ENCODE measurements at regions not wholly inside any gene's neighbourhood (a gene's known extent, or its start where the extent isn't known, plus 50 kb on each side); places are given as distances from the start of the nearest gene placed in this dataset.

DNA sequence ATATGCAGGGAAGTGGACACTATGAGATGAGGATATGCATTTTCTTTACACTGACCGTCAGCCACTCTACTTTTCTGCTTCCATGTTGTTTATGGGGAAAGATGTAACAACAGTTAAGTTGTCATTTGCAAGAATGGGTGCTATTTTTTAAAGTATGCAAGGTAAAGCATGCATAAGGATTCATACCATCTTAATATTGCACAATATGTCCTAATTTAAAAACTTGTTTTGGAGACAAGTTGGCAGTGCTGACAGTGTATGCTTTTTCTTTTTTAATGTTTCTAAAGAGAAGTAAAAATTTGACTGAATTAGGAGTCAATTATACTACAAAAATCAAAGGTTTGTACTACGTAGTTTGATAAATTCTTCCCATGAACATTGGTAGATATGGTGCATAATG, 435.4 kb downstream of the MMUT start:
- TF ChIP-seq ZFP30 (CRISPR knock-in tag; IDR thresholded peaks at IDR 0.05) (no peak), CSRNP3 (CRISPR knock-in tag; IDR thresholded peaks at IDR 0.05) (no peak), RARB (CRISPR knock-in tag; IDR thresholded peaks at IDR 0.05) (no peak), ISL1 (CRISPR knock-in tag; IDR thresholded peaks at IDR 0.05) (no peak), GLIS3 (CRISPR knock-in tag; IDR thresholded peaks at IDR 0.05) (no peak), ZFP3 (CRISPR knock-in tag; IDR thresholded peaks at IDR 0.05) (no peak), ESRRG (CRISPR knock-in tag; IDR thresholded peaks at IDR 0.05) (no peak), ARNTL (CRISPR knock-in tag; IDR thresholded peaks at IDR 0.05; ENCODE audit: borderline replicate concordance, low read depth) (no peak), OSR1 (CRISPR knock-in tag; IDR thresholded peaks at IDR 0.05) (no peak)
- TF ChIP-seq, protein P1, sequence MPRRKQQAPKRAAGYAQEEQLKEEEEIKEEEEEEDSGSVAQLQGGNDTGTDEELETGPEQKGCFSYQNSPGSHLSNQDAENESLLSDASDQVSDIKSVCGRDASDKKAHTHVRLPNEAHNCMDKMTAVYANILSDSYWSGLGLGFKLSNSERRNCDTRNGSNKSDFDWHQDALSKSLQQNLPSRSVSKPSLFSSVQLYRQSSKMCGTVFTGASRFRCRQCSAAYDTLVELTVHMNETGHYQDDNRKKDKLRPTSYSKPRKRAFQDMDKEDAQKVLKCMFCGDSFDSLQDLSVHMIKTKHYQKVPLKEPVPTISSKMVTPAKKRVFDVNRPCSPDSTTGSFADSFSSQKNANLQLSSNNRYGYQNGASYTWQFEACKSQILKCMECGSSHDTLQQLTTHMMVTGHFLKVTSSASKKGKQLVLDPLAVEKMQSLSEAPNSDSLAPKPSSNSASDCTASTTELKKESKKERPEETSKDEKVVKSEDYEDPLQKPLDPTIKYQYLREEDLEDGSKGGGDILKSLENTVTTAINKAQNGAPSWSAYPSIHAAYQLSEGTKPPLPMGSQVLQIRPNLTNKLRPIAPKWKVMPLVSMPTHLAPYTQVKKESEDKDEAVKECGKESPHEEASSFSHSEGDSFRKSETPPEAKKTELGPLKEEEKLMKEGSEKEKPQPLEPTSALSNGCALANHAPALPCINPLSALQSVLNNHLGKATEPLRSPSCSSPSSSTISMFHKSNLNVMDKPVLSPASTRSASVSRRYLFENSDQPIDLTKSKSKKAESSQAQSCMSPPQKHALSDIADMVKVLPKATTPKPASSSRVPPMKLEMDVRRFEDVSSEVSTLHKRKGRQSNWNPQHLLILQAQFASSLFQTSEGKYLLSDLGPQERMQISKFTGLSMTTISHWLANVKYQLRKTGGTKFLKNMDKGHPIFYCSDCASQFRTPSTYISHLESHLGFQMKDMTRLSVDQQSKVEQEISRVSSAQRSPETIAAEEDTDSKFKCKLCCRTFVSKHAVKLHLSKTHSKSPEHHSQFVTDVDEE (CRISPR knock-in tag; IDR thresholded peaks at IDR 0.05) = no peak
- TF ChIP-seq, protein P2, sequence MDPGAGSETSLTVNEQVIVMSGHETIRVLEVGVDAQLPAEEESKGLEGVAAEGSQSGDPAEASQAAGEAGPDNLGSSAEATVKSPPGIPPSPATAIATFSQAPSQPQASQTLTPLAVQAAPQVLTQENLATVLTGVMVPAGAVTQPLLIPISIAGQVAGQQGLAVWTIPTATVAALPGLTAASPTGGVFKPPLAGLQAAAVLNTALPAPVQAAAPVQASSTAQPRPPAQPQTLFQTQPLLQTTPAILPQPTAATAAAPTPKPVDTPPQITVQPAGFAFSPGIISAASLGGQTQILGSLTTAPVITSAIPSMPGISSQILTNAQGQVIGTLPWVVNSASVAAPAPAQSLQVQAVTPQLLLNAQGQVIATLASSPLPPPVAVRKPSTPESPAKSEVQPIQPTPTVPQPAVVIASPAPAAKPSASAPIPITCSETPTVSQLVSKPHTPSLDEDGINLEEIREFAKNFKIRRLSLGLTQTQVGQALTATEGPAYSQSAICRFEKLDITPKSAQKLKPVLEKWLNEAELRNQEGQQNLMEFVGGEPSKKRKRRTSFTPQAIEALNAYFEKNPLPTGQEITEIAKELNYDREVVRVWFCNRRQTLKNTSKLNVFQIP (CRISPR knock-in tag; IDR thresholded peaks at IDR 0.05; ENCODE audit: borderline replicate concordance, low read depth) = no peak
- TF ChIP-seq, protein P3, sequence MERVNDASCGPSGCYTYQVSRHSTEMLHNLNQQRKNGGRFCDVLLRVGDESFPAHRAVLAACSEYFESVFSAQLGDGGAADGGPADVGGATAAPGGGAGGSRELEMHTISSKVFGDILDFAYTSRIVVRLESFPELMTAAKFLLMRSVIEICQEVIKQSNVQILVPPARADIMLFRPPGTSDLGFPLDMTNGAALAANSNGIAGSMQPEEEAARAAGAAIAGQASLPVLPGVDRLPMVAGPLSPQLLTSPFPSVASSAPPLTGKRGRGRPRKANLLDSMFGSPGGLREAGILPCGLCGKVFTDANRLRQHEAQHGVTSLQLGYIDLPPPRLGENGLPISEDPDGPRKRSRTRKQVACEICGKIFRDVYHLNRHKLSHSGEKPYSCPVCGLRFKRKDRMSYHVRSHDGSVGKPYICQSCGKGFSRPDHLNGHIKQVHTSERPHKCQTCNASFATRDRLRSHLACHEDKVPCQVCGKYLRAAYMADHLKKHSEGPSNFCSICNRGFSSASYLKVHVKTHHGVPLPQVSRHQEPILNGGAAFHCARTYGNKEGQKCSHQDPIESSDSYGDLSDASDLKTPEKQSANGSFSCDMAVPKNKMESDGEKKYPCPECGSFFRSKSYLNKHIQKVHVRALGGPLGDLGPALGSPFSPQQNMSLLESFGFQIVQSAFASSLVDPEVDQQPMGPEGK (CRISPR knock-in tag; IDR thresholded peaks at IDR 0.05; ENCODE audit: borderline replicate concordance) = no peak

Measured in SK-N-SH treated with all-trans-retinoic acid at 6 μM for 48 hours (cell line).